GM10847 (cell line): ENCODE measurements at regions not wholly inside any gene's neighbourhood (a gene's known extent, or its start where the extent isn't known, plus 50 kb on each side); places are given as distances from the start of the nearest gene placed in this dataset.

Experiments
- POLR2A ChIP-seq: IDR thresholded peaks from 2 replicates; pipeline ENCODE4 v1.6.1; 2011; ENCODE audit not compliant: insufficient read length; ENCODE audit errors: extremely low read depth

- no peak for TF ChIP-seq POLR2A
Measured at GRCh38 chr10:78363190-78363589, 329.5 kb downstream of the RPS24 start.

- no peak for TF ChIP-seq POLR2A
Measured at GRCh38 chr10:78365694-78366093, 332.0 kb downstream of the RPS24 start.

GRCh38 chr10:78366663-78367411 lies 333.2 kb downstream of the RPS24 start:
- no peak for TF ChIP-seq POLR2A

- no peak for TF ChIP-seq POLR2A
Measured at GRCh38 chr10:78367751-78368150, 334.1 kb downstream of the RPS24 start.

GRCh38 chr10:78371136-78371535 lies 337.5 kb downstream of the RPS24 start:
- TF ChIP-seq POLR2A: no peak

GRCh38 chr10:78372806-78373205 lies 339.1 kb downstream of the RPS24 start:
- TF ChIP-seq POLR2A: no peak

GRCh38 chr10:78374331-78375028 lies 340.8 kb downstream of the RPS24 start:
- no peak for TF ChIP-seq POLR2A

- TF ChIP-seq POLR2A: no peak
Measured at GRCh38 chr10:78375854-78376785, 342.5 kb downstream of the RPS24 start.

- TF ChIP-seq POLR2A: no peak
Measured at GRCh38 chr10:78377356-78377755, 343.7 kb downstream of the RPS24 start.

- TF ChIP-seq POLR2A: no peak
Measured at GRCh38 chr10:78378192-78378591, 344.5 kb downstream of the RPS24 start.

- no peak for TF ChIP-seq POLR2A
Measured at GRCh38 chr10:78381107-78381506, 347.4 kb downstream of the RPS24 start.

- TF ChIP-seq POLR2A: no peak
Measured at GRCh38 chr10:78382047-78382446, 348.4 kb downstream of the RPS24 start.

- TF ChIP-seq POLR2A: no peak
Measured at GRCh38 chr10:78382772-78383171, 349.1 kb downstream of the RPS24 start.

GRCh38 chr10:78383378-78384048 lies 349.9 kb downstream of the RPS24 start:
- no peak for TF ChIP-seq POLR2A

GRCh38 chr10:78384049-78384431 lies 350.4 kb downstream of the RPS24 start:
- no peak for TF ChIP-seq POLR2A
